ENCODE measurements at regions not wholly inside any gene's neighbourhood (a gene's known extent, or its start where the extent isn't known, plus 50 kb on each side); places are given as distances from the start of the nearest gene placed in this dataset.

DNA sequence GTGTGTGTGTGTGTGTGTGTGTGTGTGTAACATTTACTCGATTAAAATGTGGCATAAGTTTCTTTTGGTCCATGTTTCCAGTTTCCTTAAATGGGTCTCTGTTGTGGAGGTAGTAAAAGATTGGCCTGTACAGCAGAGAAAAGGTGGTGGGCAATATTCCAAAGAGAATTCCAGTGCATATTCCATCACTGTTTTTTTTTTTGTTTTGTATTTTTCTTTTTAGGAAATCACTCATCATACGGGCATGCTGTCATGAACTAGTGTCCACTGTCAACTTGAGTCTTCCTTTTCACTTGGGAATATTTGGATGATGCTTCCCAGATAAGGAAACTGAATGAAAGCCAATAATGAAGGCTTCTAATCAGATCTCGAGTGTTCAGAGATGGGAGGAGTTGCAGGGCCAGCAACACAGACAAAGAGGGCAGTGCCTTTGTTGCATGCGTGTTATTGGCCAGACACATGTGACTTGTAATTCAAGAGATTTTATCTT is 95.2 kb upstream of the PDGFD start:
- TF ChIP-seq CTCF (IDR thresholded peaks at IDR 0.05; ENCODE audit: low read depth, low read length): no peak
- no peak for TF ChIP-seq POLR2A (IDR thresholded peaks at IDR 0.05; ENCODE audit: extremely low read depth, insufficient read length)
